SJSA1 (cell line): ENCODE measurements at regions not wholly inside any gene's neighbourhood (a gene's known extent, or its start where the extent isn't known, plus 50 kb on each side); places are given as distances from the start of the nearest gene placed in this dataset.

Source experiments
- DNase-seq, 2 experiments: peaks; one replicate each; pipeline ENCODE4 v3.0.0-alpha.2; 2015 to 2020; ENCODE audit warnings: low spot score in 2 of 2, low read depth in 1 of 2
- H3K27ac ChIP-seq: fragments of 250-450 bp; sonication (Bioruptor Pico); 2 replicates; pipeline ENCODE4 v1.5.1; 2020; ENCODE audit warnings: mild to moderate bottlenecking, moderate library complexity
- H3K27me3 ChIP-seq: fragments of 250-450 bp; sonication (Bioruptor Pico); replicated peaks from 2 replicates; pipeline ENCODE4 v1.5.1; 2020; ENCODE audit warnings: mild to moderate bottlenecking, moderate library complexity
- H3K36me3 ChIP-seq: fragments of 250-450 bp; sonication (Bioruptor Pico); 2 replicates; pipeline ENCODE4 v1.5.1; 2020; ENCODE audit warnings: mild to moderate bottlenecking
- H3K4me1 ChIP-seq: fragments of 250-450 bp; sonication (Bioruptor Pico); replicated peaks from 2 replicates; pipeline ENCODE4 v1.6.1; 2021; ENCODE audit warnings: mild to moderate bottlenecking
- H3K4me3 ChIP-seq: fragments of 250-450 bp; sonication (Bioruptor Pico); 2 replicates; pipeline ENCODE4 v1.5.1; 2020; ENCODE audit warnings: mild to moderate bottlenecking
- H3K9me3 ChIP-seq: fragments of 250-450 bp; sonication (Bioruptor Pico); replicated peaks from 2 replicates; pipeline ENCODE4 v1.5.1; 2020; ENCODE audit warnings: mild to moderate bottlenecking

DNA sequence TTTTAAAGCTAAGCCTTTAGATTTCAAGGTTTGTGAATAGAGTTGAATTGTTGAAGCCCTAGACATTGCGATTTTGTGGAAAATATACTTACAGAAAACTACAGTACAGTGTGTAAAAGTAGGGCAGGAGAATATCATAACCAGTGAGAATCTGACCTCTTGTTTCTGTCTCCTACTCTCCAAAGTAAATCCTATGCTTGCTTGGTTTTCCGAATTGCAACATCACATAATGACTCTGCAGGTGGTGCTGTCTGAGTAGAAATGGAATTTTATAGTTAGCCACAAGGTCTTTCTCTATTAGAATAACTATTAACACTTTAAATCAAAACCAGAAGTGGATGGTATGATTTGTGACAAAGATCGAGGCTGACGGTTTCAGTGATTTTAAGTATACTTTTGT is 505.6 kb downstream of the RAPGEF2 start:
- Histone ChIP-seq H3K4me3 (no peak overlapping the region), H3K27me3 (0 out of 2 replicates have a peak, but pooled peaks cover 3% of the 10 kb centered on the region), H3K27ac (no peak overlapping the region), H3K9me3 (no peaks in the 10 kb centered on the region), H3K4me1 (no peaks in the 10 kb centered on the region), H3K36me3 (no peaks in the 10 kb centered on the region)
- DNase-seq: no peak

- DNase-seq: no peak
- Histone ChIP-seq H3K4me3 (no peak overlapping the region), H3K36me3 (no peaks in the 10 kb centered on the region), H3K27me3 (peaks cover 3% of the 10 kb centered on the region; the same call in 1 of the 2 replicates), H3K27ac (no peak overlapping the region), H3K9me3 (no peaks in the 10 kb centered on the region), H3K4me1 (no peaks in the 10 kb centered on the region)
Observed at GRCh38 chr4:159632031-159632430, 529.2 kb downstream of the RAPGEF2 start.

- no peaks in the 10 kb centered on the region for H3K9me3 ChIP-seq
- DNase-seq: no peak
- no peaks in the 10 kb centered on the region for H3K4me1 ChIP-seq
- H3K4me3 ChIP-seq: no peak overlapping the region
- H3K27ac ChIP-seq: no peak overlapping the region
- H3K27me3 ChIP-seq: no peaks in the 10 kb centered on the region
- H3K36me3 ChIP-seq: no peaks in the 10 kb centered on the region
Observed at GRCh38 chr4:159639671-159640323, 536.9 kb downstream of the RAPGEF2 start.

DNA sequence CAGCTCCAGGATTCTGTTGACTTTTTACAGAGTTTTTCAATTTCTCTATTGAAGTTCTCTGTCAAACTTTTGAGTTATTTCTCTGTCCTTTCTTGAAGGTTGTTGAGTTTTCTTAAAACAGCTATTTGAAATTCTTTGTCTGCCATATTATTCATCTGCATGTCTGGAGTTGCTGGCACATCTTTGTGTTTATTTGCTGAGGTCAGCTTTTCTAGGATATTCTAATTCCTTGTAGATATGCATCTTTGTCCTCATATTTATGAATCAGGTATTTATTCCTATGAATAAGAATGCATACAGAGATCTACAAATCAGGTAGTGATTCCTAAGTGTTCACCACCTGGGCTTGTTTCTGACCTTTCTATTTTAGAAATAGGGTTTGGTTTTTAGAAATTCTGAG is 546.4 kb downstream of the RAPGEF2 start:
- Histone ChIP-seq H3K27ac (no peak overlapping the region), H3K4me3 (no peak overlapping the region), H3K27me3 (no peaks in the 10 kb centered on the region), H3K4me1 (no peaks in the 10 kb centered on the region), H3K36me3 (no peaks in the 10 kb centered on the region), H3K9me3 (no peaks in the 10 kb centered on the region)
- DNase-seq: no peak

DNA sequence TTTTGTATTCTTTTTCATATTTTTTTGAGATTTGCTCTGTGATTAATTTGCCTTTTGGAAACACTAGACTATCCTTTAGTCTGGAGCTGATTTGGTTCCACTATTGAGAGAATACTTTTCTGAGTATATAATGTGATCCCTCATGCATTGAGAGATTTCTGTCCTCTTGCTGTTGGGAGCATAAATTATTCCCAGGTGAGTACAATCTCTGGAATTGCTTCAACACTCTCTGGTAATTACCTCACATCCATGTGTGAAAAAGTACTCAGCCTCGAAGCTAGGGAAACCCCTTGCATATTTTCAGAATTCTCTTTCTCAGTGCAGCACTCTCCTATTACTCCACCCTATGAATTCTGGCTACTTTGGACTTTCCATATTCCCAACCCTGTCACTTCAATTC is 550.0 kb downstream of the RAPGEF2 start:
- DNase-seq: no peak

DNA sequence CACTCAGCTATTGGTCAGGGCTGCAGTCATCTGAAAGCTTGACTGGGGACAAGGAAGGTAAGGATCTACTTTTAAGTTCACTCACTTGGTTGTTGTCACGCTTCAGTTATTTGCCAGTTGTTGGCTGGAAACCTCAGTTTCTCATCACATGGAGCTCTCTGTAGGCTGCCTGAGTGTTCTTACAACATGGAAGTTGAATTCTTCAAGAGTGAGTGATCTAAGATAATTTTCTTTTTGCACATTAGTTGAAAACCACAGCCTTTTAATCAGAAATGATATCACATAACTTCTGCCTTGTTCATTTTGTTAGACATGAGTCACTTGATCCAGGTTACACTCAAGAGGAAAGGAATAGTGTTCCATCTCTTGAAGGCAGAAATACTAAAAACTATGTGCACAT is 552.7 kb downstream of the RAPGEF2 start:
- H3K36me3 ChIP-seq: no peaks in the 10 kb centered on the region
- H3K27ac ChIP-seq: no peak overlapping the region
- no peaks in the 10 kb centered on the region for H3K27me3 ChIP-seq
- H3K9me3 ChIP-seq: no peaks in the 10 kb centered on the region
- H3K4me3 ChIP-seq: no peak overlapping the region
- H3K4me1 ChIP-seq: no peaks in the 10 kb centered on the region
- DNase-seq: no peak

More for the DNA sequence above, 550.0 kb downstream of the RAPGEF2 start:
- H3K27me3 ChIP-seq: no peaks in the 10 kb centered on the region
- H3K36me3 ChIP-seq: no peaks in the 10 kb centered on the region
- H3K4me3 ChIP-seq: no peak overlapping the region
- H3K27ac ChIP-seq: no peak overlapping the region
- H3K4me1 ChIP-seq: no peaks in the 10 kb centered on the region
- no peaks in the 10 kb centered on the region for H3K9me3 ChIP-seq

DNA sequence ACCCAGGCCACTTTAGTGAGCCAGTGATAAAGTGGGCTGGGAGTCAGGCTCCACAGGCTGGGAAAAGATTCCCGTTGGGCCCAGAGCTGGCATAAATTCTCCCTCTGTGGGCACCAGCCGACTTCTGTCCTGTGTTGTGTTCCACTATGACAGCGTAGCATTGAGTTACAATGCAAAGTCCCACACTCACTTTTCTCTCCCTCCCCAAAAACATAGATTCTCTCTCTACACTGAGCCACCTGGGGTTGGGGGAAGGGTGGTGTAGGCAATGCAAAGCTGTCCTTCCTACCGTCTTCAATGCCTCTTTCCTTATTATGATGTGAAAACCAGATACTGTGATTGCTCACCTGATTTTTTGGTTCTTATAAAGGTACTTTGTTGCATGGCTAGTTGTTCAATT is 566.2 kb downstream of the RAPGEF2 start:
- Histone ChIP-seq H3K9me3 (no peaks in the 10 kb centered on the region), H3K27me3 (peaks cover 6% of the 10 kb centered on the region; the same call in 1 of the 2 replicates), H3K4me1 (no peaks in the 10 kb centered on the region), H3K27ac (no peak overlapping the region), H3K4me3 (no peak overlapping the region), H3K36me3 (no peaks in the 10 kb centered on the region)
- no peak for DNase-seq

DNA sequence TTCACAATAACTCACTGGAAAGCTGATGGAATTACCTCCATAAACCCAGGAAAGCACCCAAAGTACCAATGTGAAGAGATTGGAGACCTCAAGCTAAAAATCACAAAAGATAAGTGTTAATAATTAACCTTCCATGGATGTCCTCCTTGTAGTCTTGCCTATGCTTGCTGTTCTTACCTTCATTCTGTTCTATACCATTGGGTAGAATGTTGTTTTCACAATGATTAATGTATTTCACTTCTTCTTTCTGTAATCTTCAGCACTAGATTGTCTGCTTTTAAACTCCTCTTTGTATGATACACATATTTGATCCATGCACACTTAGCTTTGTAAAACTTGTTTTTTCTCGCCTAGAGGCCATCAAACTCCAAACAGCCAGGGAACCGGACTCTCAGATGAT is 570.3 kb downstream of the RAPGEF2 start:
- H3K4me1 ChIP-seq: no peaks in the 10 kb centered on the region
- no peaks in the 10 kb centered on the region for H3K36me3 ChIP-seq
- peaks cover 6% of the 10 kb centered on the region; the same call in 1 of the 2 replicates for H3K27me3 ChIP-seq
- H3K9me3 ChIP-seq: no peaks in the 10 kb centered on the region
- no peak overlapping the region for H3K27ac ChIP-seq
- DNase-seq: no peak
- H3K4me3 ChIP-seq: no peak overlapping the region

DNA sequence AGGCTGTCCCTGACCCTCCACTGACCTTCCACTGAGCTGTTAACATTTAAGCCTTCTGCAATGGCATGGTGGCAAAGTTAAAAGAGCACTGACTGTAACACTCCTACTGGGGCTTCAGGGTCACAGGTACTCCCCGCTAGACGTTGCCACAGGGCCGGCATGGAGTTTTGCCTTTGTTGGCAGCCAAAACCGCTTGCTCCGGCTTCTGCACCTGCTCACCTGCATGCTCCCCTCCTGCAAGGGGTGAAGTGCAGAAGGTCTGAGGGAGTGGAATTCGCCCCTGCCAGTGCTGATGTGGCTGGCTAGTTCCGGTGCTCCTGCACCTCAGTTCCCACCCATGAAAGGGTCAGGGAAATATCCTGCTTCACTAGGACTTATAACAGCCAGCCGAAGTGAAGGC is 571.4 kb downstream of the RAPGEF2 start:
- Histone ChIP-seq H3K27ac (no peak overlapping the region), H3K36me3 (no peaks in the 10 kb centered on the region), H3K4me3 (no peak overlapping the region), H3K9me3 (no peaks in the 10 kb centered on the region), H3K27me3 (peaks cover 6% of the 10 kb centered on the region; the same call in 1 of the 2 replicates), H3K4me1 (no peaks in the 10 kb centered on the region)
- DNase-seq: no peak

GRCh38 chr4:159677521-159677920 is 574.6 kb downstream of the RAPGEF2 start:
- Histone ChIP-seq H3K4me3 (no peak overlapping the region), H3K9me3 (no peaks in the 10 kb centered on the region), H3K4me1 (no peaks in the 10 kb centered on the region), H3K36me3 (no peaks in the 10 kb centered on the region), H3K27me3 (no peaks in the 10 kb centered on the region), H3K27ac (no peak overlapping the region)
- DNase-seq: no peak

- no peak overlapping the region for H3K27ac ChIP-seq
- no peak overlapping the region for H3K4me3 ChIP-seq
- no peaks in the 10 kb centered on the region for H3K27me3 ChIP-seq
- H3K36me3 ChIP-seq: no peaks in the 10 kb centered on the region
- DNase-seq: no peak
- H3K4me1 ChIP-seq: 0 out of 2 replicates have a peak, but pooled peaks cover 4% of the 10 kb centered on the region
- H3K9me3 ChIP-seq: no peaks in the 10 kb centered on the region
Observed at GRCh38 chr4:159682996-159683395, 580.1 kb downstream of the RAPGEF2 start.

DNA sequence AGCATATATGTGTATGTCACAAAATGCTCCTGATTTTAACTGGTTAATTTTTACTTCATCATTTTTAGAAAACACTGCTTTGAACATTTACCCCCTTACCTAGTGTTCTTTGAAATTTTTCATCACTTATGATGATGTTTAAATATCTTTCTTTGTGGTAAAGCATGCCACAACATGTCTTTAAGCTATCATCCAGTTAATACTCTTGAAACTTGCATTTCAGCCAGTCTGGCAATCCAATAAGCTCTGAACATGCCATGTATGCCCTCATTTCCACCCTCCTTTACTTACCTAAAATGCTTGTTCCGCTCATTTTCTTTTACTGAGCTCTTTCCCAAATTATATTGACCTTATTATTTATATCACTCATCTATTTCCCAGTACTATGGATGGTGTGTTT is 581.2 kb downstream of the RAPGEF2 start:
- H3K9me3 ChIP-seq: no peaks in the 10 kb centered on the region
- no peaks in the 10 kb centered on the region for H3K36me3 ChIP-seq
- DNase-seq: no peak
- H3K27me3 ChIP-seq: no peaks in the 10 kb centered on the region
- H3K4me3 ChIP-seq: no peak overlapping the region
- H3K27ac ChIP-seq: no peak overlapping the region
- 0 out of 2 replicates have a peak, but pooled peaks cover 4% of the 10 kb centered on the region for H3K4me1 ChIP-seq

DNA sequence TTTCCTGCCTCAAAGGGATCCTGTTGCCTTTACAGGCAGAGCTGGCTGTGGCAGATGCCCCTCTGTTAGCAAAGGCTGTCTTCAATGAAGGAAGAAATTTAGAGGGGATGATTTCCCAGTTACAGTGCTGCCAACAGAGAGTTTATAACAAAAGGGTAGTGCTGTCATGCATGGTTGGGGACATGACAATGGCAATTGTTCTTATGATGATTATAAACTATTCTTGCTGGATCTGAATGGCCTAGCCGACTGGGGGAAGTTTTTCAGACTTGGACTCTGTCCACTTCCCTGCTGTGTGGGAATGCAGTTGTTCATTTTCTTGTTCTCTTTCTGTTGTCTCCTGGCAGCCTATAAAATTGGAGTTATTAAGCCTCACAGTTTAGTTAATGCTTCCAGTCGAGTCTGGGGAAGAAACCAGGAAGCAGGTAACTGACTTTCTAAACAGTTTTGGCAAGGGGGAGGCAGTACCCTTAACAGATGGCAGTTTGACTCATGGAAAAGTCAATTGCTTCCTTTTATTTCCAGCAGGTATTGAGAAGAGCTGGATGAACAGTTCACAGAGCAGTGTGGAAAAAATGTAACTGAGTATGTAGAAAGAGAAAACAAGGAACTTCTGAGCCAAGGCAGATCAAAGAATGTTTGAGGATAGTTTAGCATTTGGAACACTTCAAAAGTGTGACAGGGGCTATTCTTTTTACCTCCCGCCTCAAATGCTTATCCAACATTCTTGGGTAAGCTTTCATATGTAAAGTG is 582.6 kb downstream of the RAPGEF2 start:
- Histone ChIP-seq H3K4me3 (no peak overlapping the region), H3K36me3 (no peaks in the 10 kb centered on the region), H3K27me3 (no peaks in the 10 kb centered on the region), H3K27ac (no peak overlapping the region), H3K4me1 (0 out of 2 replicates have a peak, but pooled peaks cover 4% of the 10 kb centered on the region), H3K9me3 (no peaks in the 10 kb centered on the region)
- no peak for DNase-seq

- Histone ChIP-seq H3K4me1 (no peaks in the 10 kb centered on the region), H3K9me3 (no peaks in the 10 kb centered on the region), H3K4me3 (no peak overlapping the region), H3K36me3 (no peaks in the 10 kb centered on the region), H3K27me3 (no peaks in the 10 kb centered on the region), H3K27ac (no peak overlapping the region)
- no peak for DNase-seq
Observed at GRCh38 chr4:159689526-159689925, 586.6 kb downstream of the RAPGEF2 start.
